ENCODE measurements at regions not wholly inside any gene's neighbourhood (a gene's known extent, or its start where the extent isn't known, plus 50 kb on each side); places are given as distances from the start of the nearest gene placed in this dataset.

DNA sequence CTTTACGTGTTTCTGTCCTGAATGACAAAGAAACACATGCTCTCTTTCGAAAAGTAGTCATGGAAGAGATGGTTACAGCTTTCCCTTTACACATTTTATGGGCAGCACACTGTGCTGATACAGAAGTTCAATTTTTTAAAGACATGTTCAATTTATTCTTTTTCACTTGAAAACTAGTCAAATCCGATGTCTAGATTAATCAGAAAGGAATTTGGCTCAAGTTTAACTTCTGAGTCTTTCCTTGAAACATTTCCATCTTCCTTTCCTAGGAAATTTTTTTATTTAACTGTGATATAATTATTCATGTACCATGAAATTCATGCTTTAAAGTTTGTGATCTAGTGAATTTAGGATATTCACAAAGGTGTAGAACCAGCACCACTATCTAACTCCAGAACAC is 360.1 kb downstream of the TNS3 start:
- DNase-seq, result no peak

DNA sequence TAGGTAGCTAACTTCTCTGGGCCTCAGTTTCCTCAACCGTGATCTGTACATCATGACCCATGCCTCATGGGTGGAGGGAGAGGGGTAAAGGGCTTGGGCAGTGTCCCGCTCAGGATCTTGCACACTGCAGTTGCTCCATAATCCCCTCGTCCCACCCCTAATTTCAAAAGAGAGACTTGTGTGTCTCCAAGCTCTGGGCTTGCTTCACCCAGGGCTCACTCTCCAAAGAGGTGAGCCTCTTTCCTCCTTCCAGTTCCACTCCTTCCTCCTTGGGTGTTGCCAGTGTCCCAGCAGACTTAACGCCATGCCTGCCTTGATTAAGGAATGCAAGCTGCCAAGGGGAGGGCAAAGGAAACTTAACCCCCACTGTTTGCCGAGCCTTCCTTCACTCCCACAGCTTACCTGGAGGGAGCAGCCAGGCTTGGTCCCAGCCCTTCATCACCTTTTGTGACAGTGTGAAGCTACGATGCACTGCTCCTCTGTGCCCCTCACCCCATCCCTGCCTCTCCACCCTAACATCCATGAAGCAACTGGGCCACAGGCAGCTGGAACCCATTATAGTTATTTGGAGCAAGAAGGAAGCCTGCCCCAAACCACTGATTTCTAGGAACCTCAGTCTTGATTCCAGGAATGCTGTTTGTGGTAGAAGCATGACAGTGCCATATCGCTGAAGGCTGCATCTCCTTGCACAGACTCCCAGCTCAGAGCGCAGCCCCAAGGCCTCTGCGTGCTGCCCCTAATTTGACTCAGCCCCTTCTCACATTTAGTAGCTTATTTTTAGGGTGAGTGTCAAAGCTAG is 363.3 kb downstream of the TNS3 start:
- no peak for DNase-seq

GRCh38 chr7:47217570-47218360 is 364.1 kb downstream of the TNS3 start:
- DNase-seq, result no peak

DNA sequence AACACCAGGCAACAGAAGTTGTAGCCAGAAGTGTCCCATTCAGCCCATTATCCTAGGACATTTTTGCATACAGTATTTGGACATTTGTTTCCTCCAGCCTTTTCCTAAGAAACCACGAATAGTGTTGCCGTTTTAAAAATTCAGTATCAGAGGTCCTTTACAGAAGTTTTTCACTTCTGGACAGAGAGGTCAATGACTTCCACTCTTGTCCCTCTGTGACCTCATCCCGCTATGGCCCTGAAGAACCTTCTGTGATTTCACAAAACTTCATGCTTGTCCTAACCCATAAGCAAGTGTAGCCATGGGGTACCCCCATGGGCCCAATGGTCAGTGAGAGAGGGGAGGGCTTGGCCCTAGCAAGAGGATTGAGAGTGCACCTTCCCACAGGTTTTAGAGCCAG is 364.8 kb downstream of the TNS3 start:
- DNase-seq, result no peak

- no peak for DNase-seq
These were observed 365.5 kb downstream of the TNS3 start for GRCh38 chr7:47216439-47216838.

DNA sequence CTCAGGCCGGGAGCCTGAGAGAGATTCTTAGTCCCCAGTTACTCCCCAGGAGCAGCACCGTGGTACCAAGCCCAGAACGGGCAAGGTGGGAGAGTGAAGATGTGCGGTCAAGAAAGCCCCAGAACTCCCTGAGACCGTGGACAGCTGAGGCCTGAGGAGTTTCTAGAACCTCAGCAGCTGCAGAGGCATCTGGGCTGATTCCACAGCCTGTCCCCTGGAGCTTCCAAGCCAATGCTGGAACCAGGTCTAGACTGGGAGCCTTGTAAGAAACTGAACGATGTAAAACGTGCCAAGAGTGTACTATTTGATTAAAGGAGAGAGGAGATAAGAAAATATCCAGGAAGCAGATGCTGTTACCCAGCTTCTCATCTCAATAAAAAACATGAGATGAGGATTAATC is 366.3 kb downstream of the TNS3 start:
- no peak for DNase-seq

DNA sequence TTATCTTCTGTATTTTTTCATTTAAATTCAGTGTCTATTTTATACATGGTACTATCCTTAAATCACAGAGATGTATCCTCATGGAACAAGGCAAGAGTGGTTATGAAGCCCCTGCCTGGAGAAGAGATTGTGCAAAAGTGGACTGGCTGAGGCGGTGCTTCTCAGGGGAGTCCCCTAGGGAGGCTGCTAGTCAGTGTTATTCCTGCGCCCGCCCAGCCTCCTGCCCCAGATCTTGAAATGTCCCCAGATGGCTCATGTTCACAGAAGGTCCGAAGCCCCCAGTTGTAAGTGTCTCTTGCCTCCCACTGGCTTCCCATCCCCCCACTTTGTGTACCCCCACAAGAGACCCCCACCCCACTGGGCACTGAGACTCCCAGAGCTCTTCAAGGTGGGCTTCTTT is 366.9 kb downstream of the TNS3 start:
- no peak for DNase-seq

- DNase-seq, result no peak
These were observed 368.6 kb downstream of the TNS3 start for GRCh38 chr7:47213276-47213675.

GRCh38 chr7:47211519-47211973 is 370.4 kb downstream of the TNS3 start:
- DNase-seq, result no peak

GRCh38 chr7:47210281-47210854 is 371.5 kb downstream of the TNS3 start:
- DNase-seq, result no peak

DNA sequence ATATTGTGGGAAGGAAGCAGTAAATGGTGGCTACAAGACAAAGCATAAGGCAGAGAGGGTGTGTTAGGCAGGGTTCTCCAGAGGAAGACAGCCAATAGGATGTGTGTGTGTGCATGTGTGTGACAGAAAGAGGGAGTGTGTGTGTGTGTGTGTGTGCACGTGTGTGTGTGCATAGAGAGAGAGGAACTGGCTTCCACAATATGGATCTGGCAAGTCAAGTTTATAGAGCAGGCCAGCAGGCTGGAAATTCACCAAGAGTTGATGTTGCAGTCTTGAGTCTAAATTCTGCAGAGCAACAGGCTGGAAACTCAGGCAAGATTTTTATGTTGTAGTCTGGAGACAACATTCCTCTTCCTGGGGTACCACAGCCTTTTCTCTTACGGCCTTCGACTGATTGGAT is 374.0 kb downstream of the TNS3 start:
- no peak for DNase-seq

GRCh38 chr7:47204709-47205108 is 377.2 kb downstream of the TNS3 start:
- DNase-seq, result no peak

DNA sequence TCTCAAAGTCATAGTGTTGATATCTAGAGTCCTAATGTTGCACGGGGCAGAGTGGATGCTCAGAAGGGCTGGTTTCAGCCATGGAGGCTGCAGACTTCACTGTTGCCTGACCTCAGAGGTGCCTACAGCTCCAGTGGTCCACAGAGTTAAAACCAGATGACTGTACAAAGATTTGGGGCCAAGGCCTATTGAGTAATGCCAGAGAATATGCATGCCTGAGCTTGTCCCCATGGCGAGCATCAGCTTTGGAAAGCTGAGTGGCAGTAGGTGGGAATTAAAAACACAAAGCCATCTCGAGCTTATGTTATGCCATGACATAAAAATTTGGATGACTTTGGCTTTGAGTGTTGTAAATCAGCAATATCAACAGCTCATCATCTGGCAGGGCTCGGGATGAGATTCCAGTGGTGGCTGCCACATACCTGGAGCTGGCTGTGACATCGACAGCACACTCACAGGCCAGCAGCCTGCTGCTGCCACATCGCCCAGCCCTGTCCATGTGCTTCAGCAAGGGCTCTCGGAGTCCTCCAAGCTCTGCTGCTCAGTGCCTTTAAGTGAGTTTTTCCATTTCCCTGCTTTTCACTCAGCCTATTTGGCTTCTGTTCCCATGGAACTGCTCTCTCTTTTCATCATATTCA is 379.6 kb downstream of the TNS3 start:
- DNase-seq, result no peak

- no peak for DNase-seq
These were observed 383.8 kb downstream of the TNS3 start for GRCh38 chr7:47198159-47198558.

DNA sequence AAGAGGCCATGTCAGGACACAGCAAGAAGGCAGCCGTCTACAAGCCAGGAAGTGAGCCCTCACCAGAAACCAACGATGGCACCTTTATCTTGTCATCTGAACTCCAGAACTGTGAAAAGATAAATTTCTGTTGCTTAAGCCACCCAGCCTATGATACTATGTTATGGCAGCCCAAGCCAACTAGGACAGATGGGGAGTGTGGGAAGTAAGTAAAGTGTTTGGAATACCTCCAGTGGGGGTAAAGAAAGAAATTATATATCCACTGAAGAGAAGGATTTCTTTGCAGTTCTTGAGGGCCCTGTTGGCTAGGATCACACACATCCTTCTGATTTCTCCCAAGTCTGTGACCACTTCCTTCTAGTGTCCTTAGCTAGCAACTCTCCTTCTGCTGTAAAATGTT is 384.4 kb downstream of the TNS3 start:
- DNase-seq, result no peak

GRCh38 chr7:47196737-47197136 is 385.2 kb downstream of the TNS3 start:
- no peak for DNase-seq

- DNase-seq, result no peak
These were observed 385.7 kb downstream of the TNS3 start for GRCh38 chr7:47196106-47196645.

- no peak for DNase-seq
These were observed 386.3 kb downstream of the TNS3 start for GRCh38 chr7:47195641-47196040.

- no peak for DNase-seq
These were observed 387.3 kb downstream of the TNS3 start for GRCh38 chr7:47194516-47195057.

GRCh38 chr7:47192978-47193377 is 388.9 kb downstream of the TNS3 start:
- DNase-seq, result no peak

DNA sequence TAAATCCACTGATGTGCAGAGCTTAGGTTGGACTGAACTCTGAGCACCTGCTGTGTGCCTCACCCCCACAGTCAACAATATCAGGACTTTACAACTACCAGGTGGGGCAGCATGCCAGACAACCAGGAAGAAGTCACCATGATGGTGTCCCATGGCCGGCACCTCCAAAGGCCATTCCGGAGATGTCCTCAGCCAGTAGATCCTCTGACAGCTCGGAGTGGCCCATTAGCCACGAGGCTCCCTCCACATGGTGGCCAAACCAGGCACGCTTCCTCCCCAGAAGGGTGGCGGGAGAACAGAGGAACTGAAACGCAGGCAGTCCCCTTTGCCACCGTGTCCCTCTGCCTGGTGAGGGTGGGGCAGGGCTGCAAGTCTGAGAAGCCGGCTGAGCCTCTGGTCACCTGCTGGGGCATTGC is 390.0 kb downstream of the TNS3 start:
- DNase-seq, result no peak

DNA sequence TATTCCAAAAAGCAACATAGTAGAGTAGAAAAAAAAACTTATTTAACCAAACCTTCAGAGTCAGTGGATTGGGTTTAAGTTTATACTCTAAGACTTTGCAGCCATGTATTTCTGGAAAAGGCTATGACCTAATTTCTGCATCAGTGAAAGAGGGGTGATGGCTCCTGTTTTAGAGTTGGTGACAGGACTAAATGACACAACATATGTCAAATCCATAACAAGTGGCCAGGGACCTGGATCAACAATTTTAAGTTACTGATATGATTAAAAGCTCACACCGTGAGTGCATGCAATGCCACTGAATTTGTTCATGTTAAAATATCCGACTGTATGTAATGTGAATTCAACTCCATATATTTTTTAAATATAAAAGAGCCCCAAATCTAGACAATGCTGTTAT is 390.6 kb downstream of the TNS3 start:
- no peak for DNase-seq

GRCh38 chr7:47190462-47190861 is 391.4 kb downstream of the TNS3 start:
- no peak for DNase-seq
